Colonic mucosa (tissue), 4 donors: ENCODE measurements at regions not wholly inside any gene's neighbourhood (a gene's known extent, or its start where the extent isn't known, plus 50 kb on each side); places are given as distances from the start of the nearest gene placed in this dataset.

Experiments used
- DNase-seq: peaks from one replicate; pipeline ENCODE4 v3.0.0-alpha.2; 2020
- H3K27ac ChIP-seq: fragments of 200-600 bp; one replicate; pipeline ENCODE4 v1.8.0; 2021
- H3K27me3 ChIP-seq: fragments of 200-600 bp; one replicate; pipeline ENCODE4 v1.8.0; 2021
- H3K36me3 ChIP-seq: fragments of 200-600 bp; one replicate; pipeline ENCODE4 v1.8.0; 2021
- H3K4me1 ChIP-seq: fragments of 200-600 bp; one replicate; pipeline ENCODE4 v1.8.0; 2021; ENCODE audit warnings: mild to moderate bottlenecking
- H3K4me3 ChIP-seq: fragments of 200-600 bp; one replicate; pipeline ENCODE4 v1.8.0; 2021
- H3K9ac ChIP-seq, 2 donors: one replicate each; pipeline ENCODE4 v1.7.0; 2013; ENCODE audit warnings: control low read depth in 2 of 2, low read depth in 2 of 2, low read length in 2 of 2
- H3K9me3 ChIP-seq: fragments of 200-600 bp; one replicate; pipeline ENCODE4 v1.8.0; 2021
- intact Hi-C: fragments of 100-400 bp; cut with DNase I; formaldehyde crosslinking; loops from one replicate; pipeline ENCODE4 v1.14.1; 2022
- TF ChIP-seq, protein P1 (sequence below): fragments of 200-600 bp; IDR thresholded peaks from one replicate; pipeline ENCODE4 v1.8.0; 2022; ENCODE audit warnings: antibody characterized with exemption, mild to moderate bottlenecking
- donor health status: healthy.
- donor health status: DM: no; HTN: no; CAD: no.
- donor health status: DM: no; HTN: no; CAD: no.

DNA sequence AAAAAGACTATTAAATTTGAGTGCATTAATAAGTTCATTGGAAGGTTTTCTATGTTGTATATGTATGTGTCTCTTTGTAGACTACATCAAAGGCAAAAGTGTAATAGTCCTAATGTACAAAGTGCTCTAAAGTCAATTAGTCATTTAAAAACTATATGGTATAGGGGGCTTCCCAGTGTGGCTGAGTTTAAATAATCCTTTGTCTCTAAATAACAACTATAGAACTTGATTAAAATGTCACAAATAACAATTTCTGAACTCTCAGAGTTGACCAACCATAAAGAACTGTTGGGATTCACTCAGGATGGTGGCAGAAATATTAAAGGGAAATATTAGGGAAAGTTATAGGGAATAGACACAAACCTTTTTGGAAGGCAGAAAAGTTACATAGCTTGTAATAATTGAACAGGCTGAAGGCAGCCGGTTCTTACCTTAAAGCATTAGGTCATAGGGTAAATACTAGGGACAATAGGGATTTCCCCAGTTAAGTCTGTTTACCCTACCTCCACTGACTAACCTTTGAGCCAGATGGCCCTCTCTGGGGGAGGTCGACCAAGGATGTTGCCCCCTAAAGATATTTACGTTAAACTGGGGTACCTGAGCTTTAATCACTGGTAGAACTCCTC is 1054.2 kb downstream of the ARAP2 start:
- Histone ChIP-seq H3K36me3 (no peaks in the 10 kb centered on the region), H3K27me3 (no peaks in the 10 kb centered on the region), H3K4me1 (no peaks in the 10 kb centered on the region), H3K9me3 (no peaks in the 10 kb centered on the region), H3K27ac (no peak overlapping the region), H3K4me3 (no peak overlapping the region), H3K9ac (no peak overlapping the region)
- intact Hi-C loops: no loop called here
- TF ChIP-seq, protein P1, sequence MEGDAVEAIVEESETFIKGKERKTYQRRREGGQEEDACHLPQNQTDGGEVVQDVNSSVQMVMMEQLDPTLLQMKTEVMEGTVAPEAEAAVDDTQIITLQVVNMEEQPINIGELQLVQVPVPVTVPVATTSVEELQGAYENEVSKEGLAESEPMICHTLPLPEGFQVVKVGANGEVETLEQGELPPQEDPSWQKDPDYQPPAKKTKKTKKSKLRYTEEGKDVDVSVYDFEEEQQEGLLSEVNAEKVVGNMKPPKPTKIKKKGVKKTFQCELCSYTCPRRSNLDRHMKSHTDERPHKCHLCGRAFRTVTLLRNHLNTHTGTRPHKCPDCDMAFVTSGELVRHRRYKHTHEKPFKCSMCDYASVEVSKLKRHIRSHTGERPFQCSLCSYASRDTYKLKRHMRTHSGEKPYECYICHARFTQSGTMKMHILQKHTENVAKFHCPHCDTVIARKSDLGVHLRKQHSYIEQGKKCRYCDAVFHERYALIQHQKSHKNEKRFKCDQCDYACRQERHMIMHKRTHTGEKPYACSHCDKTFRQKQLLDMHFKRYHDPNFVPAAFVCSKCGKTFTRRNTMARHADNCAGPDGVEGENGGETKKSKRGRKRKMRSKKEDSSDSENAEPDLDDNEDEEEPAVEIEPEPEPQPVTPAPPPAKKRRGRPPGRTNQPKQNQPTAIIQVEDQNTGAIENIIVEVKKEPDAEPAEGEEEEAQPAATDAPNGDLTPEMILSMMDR: no peak
- no peak for DNase-seq

DNA sequence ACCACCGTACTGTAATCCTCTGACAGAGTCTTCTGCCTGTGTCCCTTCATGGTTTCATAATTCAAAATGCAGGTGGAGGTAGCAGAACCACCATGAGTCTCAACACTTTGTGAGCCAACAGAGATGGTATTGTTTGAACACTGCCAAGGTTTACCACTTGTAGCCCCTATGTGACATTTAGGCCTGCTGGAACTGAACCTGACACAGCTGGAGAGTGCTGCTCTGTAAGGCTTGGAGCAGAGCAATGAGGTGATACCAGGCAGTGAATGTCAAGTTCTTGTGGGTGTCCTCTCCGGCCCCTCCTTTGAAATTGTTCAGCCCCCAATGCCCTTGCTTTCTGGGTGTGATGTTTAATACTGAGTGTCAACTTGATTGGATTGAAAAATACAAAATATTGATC is 1042.9 kb downstream of the ARAP2 start:
- H3K36me3 ChIP-seq: no peaks in the 10 kb centered on the region

DNA sequence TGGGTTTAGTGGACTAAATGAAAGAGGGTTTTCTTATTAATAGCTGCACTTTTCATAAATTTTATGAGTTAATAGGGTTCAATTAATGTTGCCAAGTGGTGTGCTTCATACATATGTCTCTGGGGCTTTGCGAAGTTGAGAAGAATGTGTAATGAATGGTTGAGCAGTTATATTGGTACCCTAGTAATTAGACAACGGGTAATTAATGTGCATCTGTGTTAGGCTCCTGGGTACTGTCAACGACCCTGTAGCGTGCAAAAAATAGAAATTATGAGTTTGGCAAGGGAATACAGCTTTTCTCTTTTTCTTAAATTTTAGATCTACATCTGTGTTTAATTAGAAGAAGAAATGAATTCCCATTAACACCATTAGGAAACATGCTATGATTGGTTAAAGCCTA is 1027.7 kb downstream of the ARAP2 start:
- TF ChIP-seq, protein P1: no peak
- H3K9me3 ChIP-seq: no peaks in the 10 kb centered on the region
- H3K27me3 ChIP-seq: no peaks in the 10 kb centered on the region
- H3K27ac ChIP-seq: no peak overlapping the region
- H3K4me1 ChIP-seq: no peaks in the 10 kb centered on the region
- H3K9ac ChIP-seq: no peak overlapping the region
- no peak for DNase-seq
- no peaks in the 10 kb centered on the region for H3K36me3 ChIP-seq
- intact Hi-C loops: no loop called here
- H3K4me3 ChIP-seq: no peak overlapping the region

More for the DNA sequence above, 1042.9 kb downstream of the ARAP2 start:
- intact Hi-C loops: no loop called here
- no peak overlapping the region for H3K27ac ChIP-seq
- H3K9ac ChIP-seq: no peak overlapping the region
- no peaks in the 10 kb centered on the region for H3K4me1 ChIP-seq
- H3K4me3 ChIP-seq: no peak overlapping the region
- TF ChIP-seq, protein P1: no peak
- no peak for DNase-seq
- H3K9me3 ChIP-seq: no peaks in the 10 kb centered on the region
- no peaks in the 10 kb centered on the region for H3K27me3 ChIP-seq

DNA sequence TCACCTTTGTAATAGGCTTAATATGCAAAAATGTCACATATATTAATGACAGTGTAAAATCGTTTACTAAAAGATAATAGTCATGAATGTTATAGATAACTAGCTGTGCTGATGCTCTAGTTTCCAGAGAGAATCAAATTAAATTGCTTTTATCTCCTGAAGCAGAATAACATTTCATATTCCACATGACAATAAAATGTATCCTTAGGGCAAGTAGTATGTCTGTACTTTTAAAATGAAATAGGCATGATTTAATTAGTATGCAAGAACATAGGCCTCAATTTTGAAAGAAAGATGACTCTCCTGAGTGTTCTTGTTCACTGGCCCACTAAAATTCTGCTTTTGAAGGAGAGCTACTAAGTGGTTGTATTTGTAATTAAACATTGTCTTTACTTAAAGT is 1027.0 kb downstream of the ARAP2 start:
- Histone ChIP-seq H3K27me3 (no peaks in the 10 kb centered on the region), H3K9me3 (no peaks in the 10 kb centered on the region), H3K9ac (no peak overlapping the region), H3K4me1 (no peaks in the 10 kb centered on the region), H3K27ac (no peak overlapping the region), H3K36me3 (no peaks in the 10 kb centered on the region), H3K4me3 (no peak overlapping the region)
- TF ChIP-seq, protein P1: no peak
- intact Hi-C loops: no loop called here
- no peak for DNase-seq

DNA sequence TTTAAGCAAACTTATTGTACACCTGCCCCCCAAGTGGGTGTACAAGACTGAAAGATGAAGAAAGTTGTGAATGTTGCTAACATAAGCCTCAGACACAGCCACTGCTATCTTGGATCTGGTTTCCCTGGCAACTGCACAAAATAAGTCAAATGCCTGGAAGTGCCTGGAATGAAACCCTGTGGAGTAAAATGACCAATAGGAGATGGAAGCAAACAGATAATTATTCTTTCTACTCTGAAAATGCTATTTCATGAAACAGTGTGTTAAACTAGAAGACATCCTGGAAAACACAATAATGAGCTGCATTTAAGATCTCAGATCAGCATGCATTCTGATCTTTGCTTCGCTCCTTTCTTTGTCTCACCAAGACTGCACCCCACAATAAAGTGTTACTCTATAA is 1016.0 kb downstream of the ARAP2 start:
- H3K27me3 ChIP-seq: no peaks in the 10 kb centered on the region
- no peak for DNase-seq
- no peaks in the 10 kb centered on the region for H3K36me3 ChIP-seq
- TF ChIP-seq, protein P1: no peak
- no peaks in the 10 kb centered on the region for H3K9me3 ChIP-seq
- H3K4me3 ChIP-seq: no peak overlapping the region
- no peak overlapping the region for H3K27ac ChIP-seq
- H3K4me1 ChIP-seq: no peaks in the 10 kb centered on the region
- intact Hi-C loops: no loop called here
- no peak overlapping the region for H3K9ac ChIP-seq
